Activated CD4-positive, alpha-beta T cell treated with anti-CD3 and anti-CD28 coated beads, Interleukin-2, amount 50 U/mL, for 1 hour (primary cell): ENCODE measurements at regions not wholly inside any gene's neighbourhood (a gene's known extent, or its start where the extent isn't known, plus 50 kb on each side); places are given as distances from the start of the nearest gene placed in this dataset.
"Not testable (repeated sequence)": the region's sequence is repeated elsewhere in the genome, so short reads cannot be mapped to it uniquely, and the experiment has no call there.

ENCODE experiments used
- DNase-seq: peaks from one replicate; pipeline ENCODE4 v3.0.0-alpha.2; 2020

DNA sequence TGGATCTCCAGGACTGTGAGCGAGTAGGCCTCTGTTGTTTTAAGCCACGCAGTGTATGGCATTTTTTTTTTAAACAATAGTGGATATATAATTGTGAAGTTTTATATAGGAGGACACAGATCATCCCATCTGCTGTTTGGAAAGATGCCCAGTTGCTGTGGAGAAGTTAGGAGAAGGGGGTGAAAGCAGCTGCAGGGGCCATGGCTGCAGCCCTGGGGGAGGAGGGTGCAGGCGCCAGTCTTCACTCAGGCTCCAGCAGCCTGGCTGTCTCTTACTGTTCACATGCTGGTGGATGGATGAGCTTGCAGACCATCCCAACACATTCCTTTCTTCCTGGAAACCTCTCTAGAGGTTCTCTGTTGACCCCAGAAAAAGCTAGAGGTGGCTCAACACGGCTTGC lies 242.3 kb downstream of the TEX29 start:
- no peak for DNase-seq

DNA sequence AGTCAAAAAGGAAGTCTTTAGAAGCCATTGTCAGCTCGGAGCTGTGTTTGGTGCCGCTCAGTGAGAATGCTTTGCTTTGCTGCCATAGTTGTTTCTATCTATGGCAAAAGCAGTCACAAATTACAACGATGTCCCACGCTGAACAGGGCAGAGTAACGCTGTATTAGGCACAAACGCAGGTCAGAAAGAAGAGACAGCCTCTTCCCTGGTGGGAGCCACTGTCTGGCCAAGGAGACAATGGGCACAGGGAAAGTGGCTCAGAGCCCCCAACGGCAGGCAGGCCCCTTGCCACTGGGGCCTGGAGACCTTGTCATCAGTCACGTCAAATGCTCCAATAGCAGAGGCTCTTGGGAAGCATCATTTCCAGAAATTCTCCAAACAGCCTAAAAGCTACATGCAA lies 244.2 kb downstream of the TEX29 start:
- DNase-seq: no peak

DNA sequence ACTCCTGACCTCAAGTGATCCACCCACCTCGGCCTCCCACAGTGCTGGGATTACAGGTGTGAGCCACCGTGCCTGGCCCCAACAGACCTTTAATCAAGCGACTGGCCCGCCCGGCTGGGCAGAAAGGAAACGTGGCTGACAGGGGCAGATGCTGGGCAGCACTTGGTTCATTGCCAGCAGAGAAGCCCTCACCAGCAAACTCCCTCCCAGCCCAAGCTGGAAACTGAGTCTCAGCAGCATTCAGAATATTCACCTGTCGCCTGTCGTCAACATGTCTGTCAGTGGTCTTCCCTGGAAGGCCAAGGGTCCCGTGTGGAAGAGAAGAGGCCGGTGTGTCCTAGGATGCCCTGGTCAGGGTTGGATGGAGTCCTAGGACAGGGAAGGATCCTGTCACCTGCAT lies 245.0 kb downstream of the TEX29 start:
- no peak for DNase-seq

DNA sequence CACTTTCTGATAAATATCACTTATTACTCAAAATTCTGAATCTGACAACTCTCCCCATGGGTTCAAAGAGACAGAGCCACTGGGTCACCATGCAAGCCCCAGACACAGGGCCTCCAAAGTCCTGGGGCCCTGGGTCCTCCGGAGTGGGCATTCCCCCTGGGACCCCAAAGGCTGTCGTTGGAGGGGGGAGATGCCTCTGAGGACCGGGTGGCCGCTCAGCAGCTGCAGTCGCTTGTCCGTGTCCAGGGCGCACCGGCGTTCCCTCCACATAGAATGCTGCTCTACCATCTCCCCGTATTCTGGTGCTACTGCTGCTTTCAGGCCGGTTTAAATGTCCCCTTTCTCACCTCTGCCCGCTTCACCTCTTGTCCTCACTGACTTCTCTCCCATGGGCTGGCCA lies 246.1 kb downstream of the TEX29 start:
- DNase-seq: no peak

DNA sequence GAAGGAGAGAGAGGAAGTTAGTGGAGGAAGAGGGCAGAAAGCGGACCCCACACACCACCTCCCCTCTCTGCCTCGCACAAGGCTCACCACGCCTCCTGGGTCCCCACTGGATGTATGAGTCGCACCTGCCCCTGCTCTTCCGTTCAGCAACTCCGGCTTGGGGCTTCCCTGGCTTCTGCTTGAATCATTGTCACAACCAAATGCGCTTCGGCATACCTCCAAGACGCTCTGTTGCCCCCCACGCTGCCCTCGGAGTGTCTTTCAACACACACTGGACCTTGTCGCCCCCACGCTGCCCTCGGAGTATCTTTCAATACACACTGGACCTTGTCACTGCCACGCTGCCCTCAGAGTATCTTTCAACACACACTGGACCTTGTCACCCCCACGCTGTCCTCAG lies 247.2 kb downstream of the TEX29 start:
- DNase-seq: no peak

DNA sequence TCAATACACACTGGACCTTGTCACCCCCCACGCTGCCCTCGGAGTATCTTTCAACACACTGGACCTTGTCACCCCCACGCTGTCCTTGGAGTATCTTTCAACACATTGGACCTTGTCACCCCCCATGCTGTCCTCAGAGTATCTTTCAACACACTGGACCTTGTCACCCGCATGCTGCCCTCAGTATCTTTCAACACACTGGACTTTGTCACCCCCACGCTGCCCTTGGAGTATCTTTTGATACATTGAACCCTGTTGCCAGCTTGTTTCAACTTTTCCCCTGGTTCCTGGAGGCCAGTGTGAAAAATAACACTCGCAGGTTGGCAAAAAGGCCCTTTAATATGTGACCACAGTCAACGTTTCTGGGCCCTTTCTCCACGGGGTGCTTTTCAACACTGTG lies 247.8 kb downstream of the TEX29 start:
- no peak for DNase-seq

DNA sequence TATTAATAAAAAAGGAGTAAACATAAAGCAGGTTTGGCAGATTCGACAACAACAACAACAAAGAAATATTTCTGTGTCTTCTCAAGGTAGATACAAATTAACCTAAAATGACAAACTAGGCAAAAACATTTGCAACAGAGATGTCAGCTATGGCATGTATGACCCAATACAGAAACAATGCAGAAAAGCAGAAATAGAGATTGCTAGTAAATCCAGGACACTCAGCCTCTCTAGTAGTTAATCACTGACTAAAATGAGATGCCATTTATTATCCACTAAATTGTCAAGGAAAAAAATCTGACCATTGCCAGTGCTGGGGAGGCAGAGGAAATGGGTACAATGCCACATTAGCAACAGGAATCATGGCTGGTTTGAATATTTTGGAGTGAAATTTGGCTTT lies 250.5 kb downstream of the TEX29 start:
- DNase-seq: no peak

DNA sequence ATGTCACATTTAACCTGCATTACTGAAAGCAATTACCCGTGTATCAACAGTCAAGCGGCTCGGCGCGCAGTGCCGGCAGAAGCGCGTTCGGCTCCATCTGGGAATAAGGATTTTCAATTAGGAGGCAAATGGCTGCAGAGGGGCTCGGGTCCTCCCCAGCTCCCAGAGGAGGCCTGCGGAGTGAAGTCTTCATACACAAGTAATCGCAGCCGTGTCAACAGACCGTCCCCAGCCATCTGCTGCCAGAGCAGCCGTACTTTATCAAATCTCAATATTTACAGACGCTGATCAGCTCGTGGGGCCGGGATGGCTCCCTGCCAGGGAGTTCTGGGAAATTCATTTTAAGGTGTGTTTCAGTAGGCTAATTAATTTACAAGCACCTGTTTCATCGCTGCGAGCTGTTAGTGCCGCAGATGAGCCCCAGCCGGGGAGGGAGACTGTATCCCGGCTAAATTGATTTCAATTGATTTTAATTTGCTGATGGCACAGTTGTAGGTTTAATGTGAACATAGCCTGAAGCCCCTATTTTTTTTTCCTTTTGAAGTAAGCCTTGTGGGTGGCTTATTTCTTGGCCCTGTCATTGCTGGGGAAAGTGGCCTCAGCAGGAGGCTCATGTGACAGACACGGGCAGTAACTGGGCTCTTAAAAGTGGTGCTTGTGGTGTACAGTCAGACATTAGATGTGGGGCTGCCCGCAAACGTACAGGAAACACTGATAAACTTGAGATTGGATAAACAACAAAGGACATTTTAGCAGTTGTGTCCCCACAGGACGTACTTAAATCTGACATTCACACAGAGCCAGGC lies 252.7 kb downstream of the TEX29 start:
- DNase-seq: no peak

DNA sequence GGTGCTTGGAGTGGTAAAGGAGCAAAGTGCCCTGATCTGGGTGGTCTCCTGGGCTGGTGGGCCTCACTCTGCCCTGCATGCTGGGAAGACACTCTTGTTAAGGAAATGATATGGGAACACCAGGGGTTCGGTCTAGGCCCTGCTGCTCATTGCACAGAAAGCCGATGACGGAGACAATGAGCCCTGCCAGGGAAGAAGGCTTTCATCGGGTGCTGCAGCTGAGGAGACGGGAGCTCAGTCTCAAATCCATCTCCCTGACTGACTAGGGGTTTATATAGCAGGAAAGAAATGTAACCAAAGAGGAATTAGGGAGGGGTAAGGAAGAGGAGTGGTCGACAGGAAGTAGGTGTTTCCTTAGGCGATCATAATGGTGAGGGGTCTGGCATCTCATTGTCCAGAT lies 253.4 kb downstream of the TEX29 start:
- DNase-seq: no peak

DNA sequence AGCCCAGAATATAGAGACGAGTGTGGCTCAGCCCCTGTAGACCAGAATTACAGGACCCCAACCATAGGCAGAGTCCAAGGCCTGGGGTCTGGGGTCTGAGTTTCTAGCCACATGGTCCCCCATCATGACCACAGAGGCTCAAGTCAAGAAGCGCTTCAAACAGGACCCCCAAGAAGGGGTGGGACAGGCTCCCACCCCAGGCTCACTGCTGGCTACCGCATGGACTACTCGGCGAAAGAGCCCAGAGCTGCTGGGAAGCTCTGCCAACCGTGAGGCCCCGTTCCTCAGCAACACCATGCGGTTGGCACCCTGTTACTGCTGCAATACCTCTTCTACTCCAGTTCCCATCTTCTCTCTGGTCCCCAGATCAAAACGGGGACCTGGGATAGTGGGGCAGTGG lies 254.8 kb downstream of the TEX29 start:
- DNase-seq: no peak

DNA sequence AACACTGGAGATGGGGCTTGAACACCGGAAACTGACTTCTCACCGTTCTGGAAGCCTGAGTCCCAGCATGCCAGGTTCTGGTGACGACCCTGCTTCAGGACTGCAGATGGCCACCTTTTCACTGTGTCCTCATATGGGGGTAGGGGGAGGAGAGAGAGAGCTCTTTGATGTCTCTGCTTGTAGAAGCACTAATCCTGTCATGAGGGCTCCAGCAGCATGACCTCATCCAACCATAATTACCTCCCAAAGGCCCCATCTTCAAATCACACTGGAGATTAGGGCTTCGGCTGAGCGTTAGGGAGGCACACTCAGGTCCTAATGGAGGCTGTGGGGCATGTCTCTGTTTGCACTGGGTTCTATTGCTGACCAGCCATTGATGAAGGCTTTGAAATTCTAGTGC lies 255.3 kb downstream of the TEX29 start:
- DNase-seq: no peak

DNA sequence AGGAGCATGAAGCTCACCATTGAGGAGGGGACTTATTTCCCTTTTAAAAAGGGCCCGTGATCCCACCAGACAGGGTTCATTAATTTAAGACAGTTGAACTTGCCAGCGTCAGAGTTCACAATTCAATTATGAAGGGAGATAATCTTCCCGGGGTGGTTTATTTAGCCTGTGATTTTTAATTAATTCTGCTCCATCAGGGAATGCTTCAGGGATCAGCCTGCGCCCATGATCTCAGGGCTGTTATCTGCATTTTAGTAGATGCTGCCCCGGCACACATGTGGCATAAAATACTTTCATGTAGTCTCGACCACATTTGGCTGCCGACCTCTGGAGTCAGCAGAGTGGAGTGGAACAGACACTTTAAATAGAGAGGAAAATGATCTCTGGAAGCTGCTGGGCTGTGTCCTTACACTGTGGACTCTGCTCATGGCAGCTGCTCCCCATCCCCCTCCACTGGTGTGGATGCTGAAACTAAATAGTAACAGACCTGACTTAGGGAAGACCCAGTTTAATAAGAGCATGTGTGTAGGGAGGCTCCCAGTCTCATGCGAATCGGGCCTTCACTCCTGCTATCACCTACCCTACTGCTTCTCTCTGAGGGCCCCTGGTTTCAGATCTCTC lies 256.9 kb downstream of the TEX29 start:
- DNase-seq: no peak

DNA sequence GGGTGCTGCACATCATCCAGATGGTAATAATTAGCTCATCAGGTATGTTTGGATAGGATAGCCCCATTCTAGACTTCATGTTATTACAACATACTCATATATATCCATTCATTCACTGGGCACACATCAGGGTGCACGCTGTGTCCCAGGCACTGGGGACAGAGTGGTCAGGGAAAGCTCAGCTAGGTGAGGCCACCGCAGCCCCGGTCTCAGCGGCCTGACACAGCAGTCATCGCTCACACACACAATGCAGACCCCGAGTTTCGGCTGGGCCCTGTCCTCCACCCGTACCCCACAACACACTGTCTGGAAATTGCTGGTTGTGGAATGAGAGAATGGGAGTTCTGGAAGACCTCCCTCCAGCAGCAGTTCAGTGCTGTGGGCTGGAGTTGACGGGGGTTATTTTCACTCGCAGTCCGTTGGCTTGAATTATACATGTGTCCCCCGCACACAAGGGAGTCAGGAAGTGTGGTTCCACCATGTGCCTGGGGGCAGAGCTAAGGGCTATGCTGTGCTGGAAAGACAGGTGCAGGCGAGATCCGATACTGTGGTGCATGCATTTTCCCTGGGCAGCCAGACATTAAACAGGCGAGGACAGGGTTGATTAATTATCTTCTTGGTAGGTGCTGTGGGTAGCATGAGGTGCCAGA lies 257.6 kb downstream of the TEX29 start:
- no peak for DNase-seq

DNA sequence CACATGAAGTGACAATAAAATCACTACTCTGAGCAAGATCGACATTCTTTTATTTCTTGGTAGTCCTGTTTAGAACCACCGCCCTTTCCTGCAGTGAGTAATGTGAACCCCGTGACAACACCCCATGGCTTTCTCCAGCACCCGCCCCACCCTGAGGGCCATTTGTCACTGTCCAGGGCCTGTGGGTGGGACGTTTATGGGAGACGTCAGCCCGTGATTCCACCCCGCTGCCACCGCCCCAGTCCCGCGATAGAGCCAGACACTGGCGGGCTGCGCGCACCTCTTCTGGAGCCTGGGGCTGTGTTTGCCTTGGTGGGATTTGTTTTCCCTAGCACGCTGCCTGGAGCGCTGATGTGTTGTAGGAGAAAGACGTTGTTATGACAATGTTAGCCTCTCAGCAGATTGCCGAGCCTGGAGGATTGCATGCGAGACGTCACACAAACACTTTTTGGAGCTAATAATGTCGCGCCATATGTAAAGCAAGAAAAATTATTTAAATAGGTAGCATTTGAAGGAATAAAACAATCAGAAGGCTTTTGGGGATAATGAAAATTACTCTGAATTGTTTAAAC lies 263.7 kb downstream of the TEX29 start:
- no peak for DNase-seq

DNA sequence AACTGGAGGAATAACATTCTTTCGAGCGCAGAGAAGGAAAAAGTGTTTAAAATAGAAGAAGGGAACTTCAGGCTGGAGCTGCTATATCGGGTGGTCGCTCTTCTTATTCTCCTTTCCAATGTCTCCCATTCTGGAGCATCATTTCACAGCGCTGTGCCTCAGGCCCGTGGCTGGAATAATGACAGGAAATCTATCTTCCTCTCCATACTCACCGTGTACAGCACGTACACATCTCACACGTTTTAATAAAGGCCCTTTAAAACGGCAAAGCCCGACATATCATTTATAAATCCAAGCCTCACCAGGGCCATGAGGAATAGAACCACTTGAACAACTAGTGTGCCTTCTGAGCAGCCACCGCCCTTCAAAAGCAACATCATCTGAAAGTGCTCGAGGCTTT lies 264.4 kb downstream of the TEX29 start:
- no peak for DNase-seq

DNA sequence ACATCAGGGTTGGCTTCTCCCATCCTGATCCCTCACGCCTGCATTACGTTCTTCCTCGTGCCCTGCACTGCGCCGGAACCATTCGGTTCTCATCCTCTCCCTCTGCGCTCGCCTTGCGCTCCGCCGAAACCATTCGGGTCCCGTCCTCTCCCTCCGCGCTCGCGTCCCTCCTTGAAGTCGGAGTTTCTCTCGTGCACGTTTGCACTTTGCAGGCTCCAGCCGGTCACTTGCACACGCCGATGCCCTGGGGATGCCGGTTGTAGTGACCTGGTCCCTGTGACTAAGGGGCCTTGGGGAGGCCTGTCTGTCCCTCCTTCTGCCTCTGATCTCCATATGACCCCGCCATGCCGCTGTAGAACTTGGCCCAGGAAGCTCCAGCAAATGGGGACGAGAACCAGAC lies 265.8 kb downstream of the TEX29 start:
- no peak for DNase-seq

DNA sequence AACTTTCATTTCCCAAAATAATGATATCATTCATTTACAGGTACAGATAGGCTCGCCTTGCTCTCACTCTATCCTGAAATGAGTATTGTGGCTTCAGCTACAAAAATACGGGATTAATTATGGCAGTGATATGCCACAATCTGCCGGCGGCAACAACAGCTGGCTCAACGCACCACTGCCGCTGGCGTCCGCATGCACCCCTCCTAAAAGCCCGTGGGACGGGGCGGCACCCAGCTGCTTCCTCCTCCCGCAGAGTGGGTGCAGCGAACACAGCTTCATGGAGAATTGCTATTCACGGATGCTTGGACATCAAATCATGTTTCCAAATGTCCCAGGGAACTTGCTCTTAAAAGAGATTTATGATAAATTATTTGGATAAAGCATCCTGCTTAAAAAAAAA lies 266.8 kb downstream of the TEX29 start:
- no peak for DNase-seq

DNA sequence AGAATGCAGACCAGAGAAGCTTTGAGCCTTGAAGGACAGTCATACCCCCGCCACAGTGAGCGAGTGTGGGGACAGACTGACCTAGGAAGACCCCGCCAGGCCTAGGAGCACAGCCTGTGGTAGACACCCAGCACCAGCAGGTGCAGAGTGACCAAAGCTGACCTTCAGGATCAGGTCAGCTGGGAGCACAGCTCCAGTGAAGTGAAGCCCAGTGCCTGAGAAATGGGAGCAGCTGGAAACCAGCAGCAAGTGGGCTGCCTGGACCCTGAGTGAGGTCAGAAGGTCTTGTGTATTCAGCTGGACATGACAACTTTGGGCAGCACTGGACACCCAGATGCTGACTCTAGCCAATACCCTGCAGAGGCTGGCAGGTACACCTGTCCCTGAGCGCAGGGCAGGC lies 268.9 kb downstream of the TEX29 start:
- DNase-seq: no peak

DNA sequence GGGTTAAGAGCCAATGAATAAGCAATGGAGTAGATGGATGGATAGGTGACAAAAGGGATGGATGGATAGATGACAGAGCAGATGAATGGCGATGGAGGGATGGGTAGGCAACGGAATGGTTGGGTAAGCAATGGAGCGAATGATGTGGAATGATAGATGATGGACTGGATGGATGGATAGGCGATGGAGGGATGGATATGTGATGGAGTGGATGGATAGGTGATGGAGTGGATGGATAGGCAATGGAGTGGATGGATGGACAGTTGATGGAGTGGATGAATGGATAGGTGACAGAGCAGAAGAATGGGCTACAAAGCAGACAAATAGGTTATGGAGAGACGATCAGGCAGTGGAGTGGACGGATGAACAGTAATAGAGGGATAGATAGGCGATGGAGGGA lies 269.6 kb downstream of the TEX29 start:
- DNase-seq: no peak

DNA sequence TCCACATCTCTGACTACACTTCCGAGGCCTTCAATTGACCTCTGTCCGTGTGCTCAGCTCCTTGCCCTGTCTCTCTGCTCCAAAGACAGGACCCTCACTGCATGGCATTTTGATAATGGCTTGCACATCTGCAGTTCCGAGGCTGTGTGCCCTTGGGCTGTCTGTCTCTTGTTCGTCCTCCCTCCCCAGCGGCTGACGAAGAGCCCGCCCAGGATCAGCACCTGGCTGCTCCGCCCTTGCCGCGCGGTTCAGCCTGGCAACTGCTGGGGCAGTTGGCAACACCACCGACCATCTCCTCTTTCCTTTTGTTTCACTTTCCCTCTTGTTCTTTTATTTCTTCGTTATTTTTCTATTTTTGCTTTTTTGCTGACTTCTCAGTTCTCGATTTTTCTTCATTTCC lies 270.4 kb downstream of the TEX29 start:
- no peak for DNase-seq

DNA sequence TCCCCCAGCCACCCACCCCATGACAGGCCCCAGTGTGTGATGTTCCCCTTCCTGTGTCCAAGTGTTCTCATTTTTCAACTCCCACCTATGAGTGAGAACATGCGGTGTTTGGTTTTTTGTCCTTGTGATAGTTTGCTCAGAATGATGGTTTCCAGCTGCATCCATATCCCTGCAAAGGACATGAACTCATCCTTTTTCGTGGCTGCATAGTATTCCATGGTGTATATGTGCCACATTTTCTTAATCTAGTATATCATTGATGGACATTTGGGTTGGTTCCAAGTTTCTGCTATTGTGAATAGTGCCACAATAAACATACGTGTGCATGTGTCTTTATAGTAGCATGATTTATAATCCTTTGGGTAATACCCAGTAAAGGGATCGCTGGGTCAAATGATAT lies 273.0 kb downstream of the TEX29 start:
- not testable (repeated sequence) for DNase-seq

DNA sequence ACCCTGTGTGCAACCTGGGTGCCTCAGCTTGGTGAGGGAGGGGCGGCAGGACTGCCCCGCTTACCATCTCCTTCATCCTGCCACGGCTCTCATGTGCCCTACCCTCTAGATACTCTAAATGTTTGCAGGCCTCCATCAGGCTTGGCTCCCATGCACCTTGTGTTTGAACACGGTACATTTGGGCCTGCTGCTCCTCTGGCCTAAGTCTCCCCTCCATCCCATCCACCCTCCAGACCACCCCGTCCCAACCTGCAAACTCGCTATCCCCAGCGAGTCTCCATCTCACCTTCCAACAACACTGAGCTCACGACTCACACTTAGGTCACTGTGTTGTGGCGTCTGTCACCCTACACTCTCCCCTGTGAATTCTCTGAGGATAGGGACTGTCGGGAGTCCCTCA lies 274.2 kb downstream of the TEX29 start:
- DNase-seq: no peak

DNA sequence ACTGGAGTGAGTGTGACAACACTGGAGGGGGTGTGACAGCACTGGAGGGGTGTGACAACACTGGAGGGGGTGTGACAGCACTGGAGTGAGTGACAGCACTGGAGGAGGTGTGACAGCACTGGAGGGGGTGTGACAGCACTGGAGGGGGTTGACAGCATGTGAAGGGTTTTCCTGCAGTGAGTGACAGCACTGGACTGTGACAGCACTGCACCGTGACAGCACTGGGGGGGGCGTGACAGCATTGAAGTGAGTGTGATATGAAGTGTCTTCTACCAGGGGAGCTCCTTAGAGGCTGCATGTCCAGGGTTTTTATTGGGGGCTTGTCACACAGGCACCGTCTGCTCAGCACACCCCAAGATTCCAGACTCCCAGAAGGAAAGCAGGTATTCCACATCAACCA lies 274.8 kb downstream of the TEX29 start:
- no peak for DNase-seq

DNA sequence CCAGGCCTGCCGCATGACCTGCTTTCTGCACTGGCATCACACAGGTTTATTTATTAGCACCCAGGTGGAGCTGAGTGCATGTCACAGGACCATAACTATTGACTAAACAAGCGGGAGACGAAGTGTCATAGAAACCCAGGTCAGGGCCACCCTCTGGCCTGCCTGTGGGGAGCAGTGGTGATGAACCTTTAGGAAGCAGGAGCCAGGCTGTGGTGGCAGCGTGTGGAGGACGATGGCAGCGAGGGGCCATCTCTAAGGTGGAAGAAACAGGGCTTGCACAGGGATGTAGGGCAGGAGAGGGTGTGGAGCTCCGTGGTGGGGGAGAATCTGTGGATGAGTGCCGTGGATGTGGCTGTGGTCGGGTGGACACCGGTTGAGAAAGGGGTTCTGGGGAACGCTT lies 275.3 kb downstream of the TEX29 start:
- no peak for DNase-seq
